ENCODE measurements at regions not wholly inside any gene's neighbourhood (a gene's known extent, or its start where the extent isn't known, plus 50 kb on each side); places are given as distances from the start of the nearest gene placed in this dataset.

DNA sequence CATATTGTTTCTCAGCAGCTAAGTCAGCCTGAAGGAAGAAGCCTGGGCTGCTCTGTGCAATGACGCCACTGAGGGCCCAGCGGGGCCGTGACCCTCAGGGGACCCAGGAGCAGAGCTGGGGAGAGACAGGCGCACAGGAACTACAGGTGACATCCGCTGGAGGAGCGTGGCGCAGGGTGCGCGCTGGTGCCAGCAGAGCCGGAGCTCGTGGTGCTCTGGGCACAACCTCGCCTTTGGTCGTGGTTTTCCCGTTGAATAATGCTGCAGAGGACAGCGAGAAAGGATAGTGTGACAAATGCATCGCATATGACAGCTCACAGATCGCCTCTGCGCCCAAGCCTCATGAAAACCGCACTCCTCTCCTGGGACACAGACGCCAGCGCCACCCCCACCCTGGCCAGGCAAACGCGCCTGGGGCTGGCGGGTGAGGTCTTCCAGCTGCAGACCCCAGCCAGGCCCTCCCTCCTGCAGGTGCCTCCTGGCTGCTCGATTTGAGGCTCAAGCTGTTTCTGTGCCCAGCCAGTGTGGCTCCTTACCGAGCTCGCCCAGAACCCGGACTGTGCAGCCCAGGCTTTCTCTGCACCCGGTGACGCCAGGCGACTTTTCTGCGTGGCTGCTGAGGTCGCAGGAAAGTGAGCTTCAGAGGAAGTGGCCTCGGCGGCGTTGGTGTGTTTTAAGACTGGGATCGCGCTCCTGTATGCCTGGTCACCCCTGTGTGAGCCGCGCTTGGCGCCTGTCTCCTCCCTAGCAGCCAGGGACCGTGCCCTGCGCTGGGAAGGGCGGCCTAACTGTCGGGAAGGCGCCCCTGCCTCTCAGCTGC is 583.1 kb upstream of the HS6ST1 start:
- TF ChIP-seq, protein P1, sequence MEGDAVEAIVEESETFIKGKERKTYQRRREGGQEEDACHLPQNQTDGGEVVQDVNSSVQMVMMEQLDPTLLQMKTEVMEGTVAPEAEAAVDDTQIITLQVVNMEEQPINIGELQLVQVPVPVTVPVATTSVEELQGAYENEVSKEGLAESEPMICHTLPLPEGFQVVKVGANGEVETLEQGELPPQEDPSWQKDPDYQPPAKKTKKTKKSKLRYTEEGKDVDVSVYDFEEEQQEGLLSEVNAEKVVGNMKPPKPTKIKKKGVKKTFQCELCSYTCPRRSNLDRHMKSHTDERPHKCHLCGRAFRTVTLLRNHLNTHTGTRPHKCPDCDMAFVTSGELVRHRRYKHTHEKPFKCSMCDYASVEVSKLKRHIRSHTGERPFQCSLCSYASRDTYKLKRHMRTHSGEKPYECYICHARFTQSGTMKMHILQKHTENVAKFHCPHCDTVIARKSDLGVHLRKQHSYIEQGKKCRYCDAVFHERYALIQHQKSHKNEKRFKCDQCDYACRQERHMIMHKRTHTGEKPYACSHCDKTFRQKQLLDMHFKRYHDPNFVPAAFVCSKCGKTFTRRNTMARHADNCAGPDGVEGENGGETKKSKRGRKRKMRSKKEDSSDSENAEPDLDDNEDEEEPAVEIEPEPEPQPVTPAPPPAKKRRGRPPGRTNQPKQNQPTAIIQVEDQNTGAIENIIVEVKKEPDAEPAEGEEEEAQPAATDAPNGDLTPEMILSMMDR (conservative IDR thresholded peaks at IDR 0.05; ENCODE audit: low read depth, low read length), result no peak
- H3K4me3 ChIP-seq (ENCODE audit: low read depth, low read length), result no peak overlapping the region
- no peak for DNase-seq (ENCODE audit: low read depth)

DNA sequence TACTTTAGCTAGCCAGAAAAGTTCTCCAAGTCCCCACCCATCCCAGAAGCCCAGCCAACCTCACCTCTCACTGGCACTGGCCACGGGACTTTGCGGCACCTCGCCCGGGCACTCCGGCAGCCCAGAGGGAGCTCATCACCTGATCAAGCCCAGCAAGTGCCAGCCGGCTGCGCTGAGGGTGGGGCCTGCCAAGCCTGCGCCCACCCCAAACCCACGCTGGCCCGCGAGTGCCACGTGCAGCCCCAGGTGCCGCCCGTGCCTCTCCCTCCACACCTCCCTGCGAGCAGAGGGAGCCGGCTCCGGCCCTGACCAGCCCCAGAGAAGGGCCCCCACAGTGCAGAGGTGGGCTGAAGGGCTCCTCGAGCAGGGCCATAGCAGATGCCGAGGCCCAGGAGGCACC is 585.0 kb upstream of the HS6ST1 start:
- H3K4me3 ChIP-seq (ENCODE audit: low read depth, low read length), result no peak overlapping the region
- TF ChIP-seq, protein P1 (conservative IDR thresholded peaks at IDR 0.05; ENCODE audit: low read depth, low read length), result no peak

DNA sequence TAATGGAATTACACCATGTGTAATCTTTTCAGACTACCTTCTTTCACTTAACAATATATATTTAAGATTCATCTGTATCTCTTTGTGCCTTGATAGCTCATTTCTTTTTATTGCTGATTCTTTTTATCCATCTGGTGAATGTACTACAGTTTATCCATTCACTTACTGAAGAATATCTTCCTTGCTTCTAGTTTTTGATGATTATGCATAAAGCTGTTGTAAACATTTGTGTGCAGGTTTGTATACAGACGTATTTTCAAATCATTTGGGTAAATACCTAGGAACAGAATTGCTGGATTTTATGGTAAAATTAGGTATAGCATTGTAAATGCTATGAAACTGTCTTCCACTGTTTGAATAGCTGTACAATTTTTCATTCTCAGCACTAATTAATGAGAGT is 592.6 kb upstream of the HS6ST1 start:
- no peak overlapping the region for H3K4me3 ChIP-seq (ENCODE audit: low read depth, low read length)
- DNase-seq (ENCODE audit: low read depth), result no peak
- TF ChIP-seq, protein P1 (conservative IDR thresholded peaks at IDR 0.05; ENCODE audit: low read depth, low read length), result no peak

More for the DNA sequence above, 585.0 kb upstream of the HS6ST1 start:
- DNase-seq (ENCODE audit: low read depth), result no peak

DNA sequence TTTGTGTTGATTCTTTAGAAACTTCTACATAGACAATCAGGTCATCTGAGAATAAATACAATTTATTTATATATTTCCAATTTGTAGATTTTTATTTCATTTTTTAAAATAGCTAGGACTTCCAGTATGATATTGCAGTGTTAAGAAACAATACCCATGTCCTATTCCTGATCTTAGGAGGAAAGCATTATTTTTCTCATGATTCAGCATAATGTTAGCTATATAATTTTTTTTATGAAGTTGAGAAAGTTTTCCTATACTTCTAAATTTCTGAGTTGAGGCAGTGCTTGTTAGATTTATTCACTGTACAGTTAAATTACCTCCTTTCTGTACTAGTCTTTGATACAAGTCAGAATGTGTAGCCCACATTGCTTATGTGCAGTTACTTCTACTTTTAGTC is 595.7 kb upstream of the HS6ST1 start:
- TF ChIP-seq, protein P1 (conservative IDR thresholded peaks at IDR 0.05; ENCODE audit: low read depth, low read length), result no peak
- H3K4me3 ChIP-seq (ENCODE audit: low read depth, low read length), result no peak overlapping the region
- no peak for DNase-seq (ENCODE audit: low read depth)

DNA sequence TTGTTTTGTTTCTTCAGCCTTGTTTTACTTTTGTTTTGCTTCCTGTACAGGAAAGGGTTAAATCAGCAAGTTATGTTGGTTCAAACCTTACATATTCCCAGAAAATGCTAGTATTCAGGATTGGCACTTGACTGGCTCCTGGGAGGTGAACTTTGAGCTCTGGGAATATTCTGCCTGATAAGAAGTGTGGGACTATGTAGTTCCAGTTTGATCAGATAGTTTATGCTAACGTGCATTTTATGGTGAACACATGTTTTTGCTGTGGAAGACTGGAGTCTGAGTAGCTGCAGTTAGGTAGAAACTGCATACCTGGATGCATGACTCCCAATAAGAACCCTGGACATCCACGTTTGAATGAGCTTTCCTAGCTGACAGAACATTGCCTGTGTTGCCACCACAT is 603.1 kb upstream of the HS6ST1 start:
- TF ChIP-seq, protein P1 (conservative IDR thresholded peaks at IDR 0.05; ENCODE audit: low read depth, low read length), result no peak
- no peak for DNase-seq (ENCODE audit: low read depth)
- no peak overlapping the region for H3K4me3 ChIP-seq (ENCODE audit: low read depth, low read length)

DNA sequence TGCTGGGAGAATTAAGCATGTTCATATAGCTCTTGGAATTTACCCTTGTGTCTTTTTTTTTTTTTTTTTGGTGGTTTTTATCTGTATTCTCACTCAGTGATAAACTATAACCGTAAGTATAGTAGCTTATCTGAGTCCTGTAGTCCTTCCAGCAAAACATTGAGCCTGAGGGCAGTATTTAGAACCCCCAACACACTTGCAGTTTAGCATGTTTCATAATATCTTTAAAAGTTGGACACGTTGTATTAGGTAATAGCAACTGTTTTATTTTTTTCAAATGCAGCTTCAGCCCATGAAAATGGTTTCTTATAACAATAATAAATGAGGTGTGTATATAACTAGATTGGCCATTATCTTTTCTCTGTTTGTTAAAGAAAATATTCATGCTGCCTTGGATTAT is 603.5 kb upstream of the HS6ST1 start:
- DNase-seq (ENCODE audit: low read depth), result no peak
- H3K4me3 ChIP-seq (ENCODE audit: low read depth, low read length), result no peak overlapping the region
- TF ChIP-seq, protein P1 (conservative IDR thresholded peaks at IDR 0.05; ENCODE audit: low read depth, low read length), result no peak

DNA sequence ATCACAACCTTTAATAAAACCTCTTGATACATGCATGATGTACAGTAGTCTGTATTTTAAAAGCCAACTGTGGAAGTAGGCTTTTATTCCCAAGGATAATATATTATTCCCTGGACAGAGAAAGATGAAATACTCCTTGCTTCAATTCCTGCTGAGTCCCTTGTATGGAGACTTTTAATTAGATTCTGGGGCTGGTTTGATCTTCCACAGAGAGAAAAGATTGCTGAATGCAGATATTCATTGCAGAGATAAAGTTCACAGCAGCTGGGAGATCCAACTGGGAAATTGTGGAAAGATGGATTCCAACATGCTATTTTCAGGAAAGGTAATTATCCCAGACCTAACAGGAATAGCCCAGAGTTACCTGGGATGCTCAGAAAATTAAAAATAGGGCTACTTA is 607.0 kb upstream of the HS6ST1 start:
- no peak for DNase-seq (ENCODE audit: low read depth)
- H3K4me3 ChIP-seq (ENCODE audit: low read depth, low read length), result no peak overlapping the region
- TF ChIP-seq, protein P1 (conservative IDR thresholded peaks at IDR 0.05; ENCODE audit: low read depth, low read length), result no peak

All from choroid plexus epithelial cell (primary cell).